ENCODE measurements at regions not wholly inside any gene's neighbourhood (a gene's known extent, or its start where the extent isn't known, plus 50 kb on each side); places are given as distances from the start of the nearest gene placed in this dataset.

DNA sequence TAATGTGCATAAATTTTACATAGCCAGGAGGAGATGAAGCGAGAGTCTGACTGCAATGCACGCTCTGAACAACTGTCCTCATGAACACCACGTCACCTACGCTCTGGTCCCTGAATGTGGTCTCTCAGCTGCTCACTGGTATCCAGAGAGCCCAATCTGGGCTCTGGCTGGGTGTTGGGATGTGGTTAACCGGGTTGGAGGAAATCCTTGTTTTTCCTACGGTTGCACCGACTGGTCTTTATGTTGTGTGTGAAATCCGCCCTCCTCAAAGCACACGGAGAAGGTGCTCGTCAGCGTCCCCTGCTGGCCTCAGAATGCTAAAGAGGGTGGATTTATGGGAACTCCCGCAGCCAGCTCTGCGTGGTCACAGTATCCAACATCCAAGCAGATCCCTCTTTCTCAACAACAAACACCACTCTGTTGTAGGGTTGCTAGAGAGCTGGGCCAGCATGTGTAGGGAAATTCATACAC lies 51.8 kb upstream of the FAM89A start:
- no peak overlapping the region for H3K27ac ChIP-seq
- TF ChIP-seq, protein P1, sequence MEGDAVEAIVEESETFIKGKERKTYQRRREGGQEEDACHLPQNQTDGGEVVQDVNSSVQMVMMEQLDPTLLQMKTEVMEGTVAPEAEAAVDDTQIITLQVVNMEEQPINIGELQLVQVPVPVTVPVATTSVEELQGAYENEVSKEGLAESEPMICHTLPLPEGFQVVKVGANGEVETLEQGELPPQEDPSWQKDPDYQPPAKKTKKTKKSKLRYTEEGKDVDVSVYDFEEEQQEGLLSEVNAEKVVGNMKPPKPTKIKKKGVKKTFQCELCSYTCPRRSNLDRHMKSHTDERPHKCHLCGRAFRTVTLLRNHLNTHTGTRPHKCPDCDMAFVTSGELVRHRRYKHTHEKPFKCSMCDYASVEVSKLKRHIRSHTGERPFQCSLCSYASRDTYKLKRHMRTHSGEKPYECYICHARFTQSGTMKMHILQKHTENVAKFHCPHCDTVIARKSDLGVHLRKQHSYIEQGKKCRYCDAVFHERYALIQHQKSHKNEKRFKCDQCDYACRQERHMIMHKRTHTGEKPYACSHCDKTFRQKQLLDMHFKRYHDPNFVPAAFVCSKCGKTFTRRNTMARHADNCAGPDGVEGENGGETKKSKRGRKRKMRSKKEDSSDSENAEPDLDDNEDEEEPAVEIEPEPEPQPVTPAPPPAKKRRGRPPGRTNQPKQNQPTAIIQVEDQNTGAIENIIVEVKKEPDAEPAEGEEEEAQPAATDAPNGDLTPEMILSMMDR (conservative IDR thresholded peaks at IDR 0.05) = peak; percentile 89
- TF ChIP-seq ZFX (IDR thresholded peaks at IDR 0.05) = no peak

DNA sequence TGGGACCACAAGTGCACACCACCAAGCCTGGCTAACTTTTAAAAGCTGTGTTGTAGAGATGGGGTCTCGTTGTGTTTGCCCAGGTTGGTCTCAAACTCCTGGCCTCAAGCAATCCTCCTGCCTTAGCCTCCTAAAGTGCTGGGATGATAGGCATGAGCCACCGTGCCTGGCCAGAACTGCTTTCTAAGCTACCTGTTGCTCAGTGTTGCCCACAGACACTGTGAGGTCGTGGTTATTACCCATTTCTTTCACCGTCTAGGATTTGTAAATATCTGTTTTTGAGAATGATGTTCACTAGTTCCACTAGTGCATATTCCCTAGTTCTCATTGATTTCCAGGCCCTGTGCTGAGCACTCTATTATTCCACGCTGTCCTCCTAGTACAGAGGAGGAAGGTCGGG lies 51.4 kb upstream of the FAM89A start:
- TF ChIP-seq, protein P1 (conservative IDR thresholded peaks at IDR 0.05) = no peak
- no peak for TF ChIP-seq ZFX (IDR thresholded peaks at IDR 0.05)
- no peak overlapping the region for H3K27ac ChIP-seq

All from C4-2B (cell line).